ENCODE measurements at regions not wholly inside any gene's neighbourhood (a gene's known extent, or its start where the extent isn't known, plus 50 kb on each side); places are given as distances from the start of the nearest gene placed in this dataset.
A peak's percentile ranks its signal among the peaks of the same experiment; 100 is the strongest.

- WGBS, 2 donors (ENCODE audit: extremely low coverage in 2 of 2, insufficient read length in 2 of 2, insufficient replicate concordance in 1 of 2): no CpG with 5 or more reads among the region's 20 CpGs
Measured at GRCh38 chr22:47781427-47782111, 1019.1 kb downstream of the TBC1D22A start.

GRCh38 chr22:47781024-47781423 lies 1018.6 kb downstream of the TBC1D22A start:
- Histone ChIP-seq H2AK5ac (ENCODE audit: low read depth, low read length) (no peak overlapping the region), H3K18ac (ENCODE audit: low read length) (no peak overlapping the region), H3K23ac (ENCODE audit: low read depth, low read length, poor library complexity) (no peak overlapping the region), H3K14ac (ENCODE audit: low read length) (no peak overlapping the region), H3K4ac (ENCODE audit: low read length) (no peak overlapping the region), H2BK12ac (ENCODE audit: low read length) (no peak overlapping the region), H2BK15ac (ENCODE audit: low read length) (no peak overlapping the region), H3K36me3 (replicated peaks in 1 of 2; ENCODE audit: control insufficient read depth in 2 of 2, insufficient read depth in 2 of 2, low read length in 2 of 2) (no peaks in the 10 kb centered on the region), H2BK120ac (ENCODE audit: low read depth, low read length) (no peak overlapping the region), H3K4me2 (ENCODE audit: insufficient read depth, low read length, poor library complexity, severe bottlenecking) (no peak overlapping the region), H3K9me3 (replicated peaks in 1 of 2; ENCODE audit: control insufficient read depth in 2 of 2, insufficient read depth in 1 of 2, low read depth in 1 of 2, low read length in 2 of 2) (peaks cover 0 to 3% of the 10 kb centered on the region in 2 donors), H4K8ac (ENCODE audit: low read depth, low read length) (no peak overlapping the region), H3K27me3 (ENCODE audit: control insufficient read depth in 3 of 3, insufficient read depth in 3 of 3, low read depth in 1 of 3, low read length in 3 of 3) (no peaks in the 10 kb centered on the region), H4K91ac (ENCODE audit: low read depth, low read length, poor library complexity) (no peak overlapping the region), H2BK5ac (ENCODE audit: low read length) (no peak overlapping the region), H3K4me3 (ENCODE audit: low read length in 2 of 2) (no peak overlapping the region), H3K79me1 (ENCODE audit: low read depth, low read length) (no peaks in the 10 kb centered on the region), H3K9ac (ENCODE audit: low read depth, low read length, poor library complexity) (no peak overlapping the region), H2AFZ (ENCODE audit: low read length) (no peak overlapping the region), H3K4me1 (ENCODE audit: control insufficient read depth in 2 of 2, insufficient read depth in 1 of 2, low read depth in 1 of 2, low read length in 2 of 2) (peaks cover 0 to 5% of the 10 kb centered on the region in 2 donors), H3K27ac (replicated peaks; ENCODE audit: low read length) (no peak overlapping the region)
- no CpG with 5 or more reads among the region's 12 CpGs for WGBS, 2 donors (ENCODE audit: extremely low coverage in 2 of 2, insufficient read length in 2 of 2, insufficient replicate concordance in 1 of 2)
- DNase-seq (ENCODE audit: low spot score): no peak

More at GRCh38 chr22:47781427-47782111, 1019.1 kb downstream of the TBC1D22A start:
- H3K27me3 ChIP-seq (ENCODE audit: control insufficient read depth in 3 of 3, insufficient read depth in 3 of 3, low read depth in 1 of 3, low read length in 3 of 3): no peaks in the 10 kb centered on the region
- no peak overlapping the region for H3K27ac ChIP-seq (replicated peaks; ENCODE audit: low read length)
- H3K18ac ChIP-seq (ENCODE audit: low read length): no peak overlapping the region
- H3K4me2 ChIP-seq (ENCODE audit: insufficient read depth, low read length, poor library complexity, severe bottlenecking): no peak overlapping the region
- no peak overlapping the region for H2BK12ac ChIP-seq (ENCODE audit: low read length)
- H3K9me3 ChIP-seq (replicated peaks in 1 of 2; ENCODE audit: control insufficient read depth in 2 of 2, insufficient read depth in 1 of 2, low read depth in 1 of 2, low read length in 2 of 2): peaks cover 0 to 3% of the 10 kb centered on the region in 2 donors
- H3K4me3 ChIP-seq (ENCODE audit: low read length in 2 of 2): no peak overlapping the region
- H3K23ac ChIP-seq (ENCODE audit: low read depth, low read length, poor library complexity): no peak overlapping the region
- H4K91ac ChIP-seq (ENCODE audit: low read depth, low read length, poor library complexity): no peak overlapping the region
- no peak overlapping the region for H4K8ac ChIP-seq (ENCODE audit: low read depth, low read length)
- H2BK5ac ChIP-seq (ENCODE audit: low read length): no peak overlapping the region
- peaks cover 0 to 4% of the 10 kb centered on the region in 2 donors for H3K4me1 ChIP-seq (ENCODE audit: control insufficient read depth in 2 of 2, insufficient read depth in 1 of 2, low read depth in 1 of 2, low read length in 2 of 2)
- H2AK5ac ChIP-seq (ENCODE audit: low read depth, low read length): no peak overlapping the region
- H3K9ac ChIP-seq (ENCODE audit: low read depth, low read length, poor library complexity): peak overlapping the region; percentile 46
- DNase-seq (ENCODE audit: low spot score): no peak
- H3K4ac ChIP-seq (ENCODE audit: low read length): no peak overlapping the region
- no peaks in the 10 kb centered on the region for H3K36me3 ChIP-seq (replicated peaks in 1 of 2; ENCODE audit: control insufficient read depth in 2 of 2, insufficient read depth in 2 of 2, low read length in 2 of 2)
- H2AFZ ChIP-seq (ENCODE audit: low read length): no peak overlapping the region
- H3K14ac ChIP-seq (ENCODE audit: low read length): peak overlapping the region; percentile 22
- no peaks in the 10 kb centered on the region for H3K79me1 ChIP-seq (ENCODE audit: low read depth, low read length)
- H2BK15ac ChIP-seq (ENCODE audit: low read length): no peak overlapping the region
- H2BK120ac ChIP-seq (ENCODE audit: low read depth, low read length): no peak overlapping the region

- Histone ChIP-seq H2AFZ (ENCODE audit: low read length) (no peak overlapping the region), H2BK15ac (ENCODE audit: low read length) (no peak overlapping the region), H3K27ac (replicated peaks; ENCODE audit: low read length) (no peak overlapping the region), H2BK120ac (ENCODE audit: low read depth, low read length) (no peak overlapping the region), H4K8ac (ENCODE audit: low read depth, low read length) (no peak overlapping the region), H3K4ac (ENCODE audit: low read length) (no peak overlapping the region), H3K9me3 (replicated peaks in 1 of 2; ENCODE audit: control insufficient read depth in 2 of 2, insufficient read depth in 1 of 2, low read depth in 1 of 2, low read length in 2 of 2) (peaks cover 0 to 3% of the 10 kb centered on the region in 2 donors), H3K9ac (ENCODE audit: low read depth, low read length, poor library complexity) (no peak overlapping the region), H2AK5ac (ENCODE audit: low read depth, low read length) (peak overlapping the region; percentile 27), H3K27me3 (ENCODE audit: control insufficient read depth in 3 of 3, insufficient read depth in 3 of 3, low read depth in 1 of 3, low read length in 3 of 3) (no peaks in the 10 kb centered on the region), H3K4me1 (ENCODE audit: control insufficient read depth in 2 of 2, insufficient read depth in 1 of 2, low read depth in 1 of 2, low read length in 2 of 2) (peaks cover 0 to 5% of the 10 kb centered on the region in 2 donors), H3K18ac (ENCODE audit: low read length) (no peak overlapping the region), H3K4me3 (ENCODE audit: low read length in 2 of 2) (no peak overlapping the region), H2BK12ac (ENCODE audit: low read length) (no peak overlapping the region), H3K14ac (ENCODE audit: low read length) (no peak overlapping the region), H3K36me3 (replicated peaks in 1 of 2; ENCODE audit: control insufficient read depth in 2 of 2, insufficient read depth in 2 of 2, low read length in 2 of 2) (no peaks in the 10 kb centered on the region), H3K79me1 (ENCODE audit: low read depth, low read length) (no peaks in the 10 kb centered on the region), H3K23ac (ENCODE audit: low read depth, low read length, poor library complexity) (peak overlapping the region; percentile 45), H3K4me2 (ENCODE audit: insufficient read depth, low read length, poor library complexity, severe bottlenecking) (no peak overlapping the region), H4K91ac (ENCODE audit: low read depth, low read length, poor library complexity) (no peak overlapping the region), H2BK5ac (ENCODE audit: low read length) (no peak overlapping the region)
- no CpG with 5 or more reads among the region's 14 CpGs for WGBS, 2 donors (ENCODE audit: extremely low coverage in 2 of 2, insufficient read length in 2 of 2, insufficient replicate concordance in 1 of 2)
- DNase-seq (ENCODE audit: low spot score): no peak
Measured at GRCh38 chr22:47780281-47780875, 1017.9 kb downstream of the TBC1D22A start.

- Histone ChIP-seq H4K91ac (ENCODE audit: low read depth, low read length, poor library complexity) (no peak overlapping the region), H3K14ac (ENCODE audit: low read length) (no peak overlapping the region), H3K4me1 (ENCODE audit: control insufficient read depth in 2 of 2, insufficient read depth in 1 of 2, low read depth in 1 of 2, low read length in 2 of 2) (peaks cover 0 to 5% of the 10 kb centered on the region in 2 donors), H3K23ac (ENCODE audit: low read depth, low read length, poor library complexity) (no peak overlapping the region), H2BK15ac (ENCODE audit: low read length) (no peak overlapping the region), H3K36me3 (replicated peaks in 1 of 2; ENCODE audit: control insufficient read depth in 2 of 2, insufficient read depth in 2 of 2, low read length in 2 of 2) (no peaks in the 10 kb centered on the region), H2BK12ac (ENCODE audit: low read length) (no peak overlapping the region), H3K4me2 (ENCODE audit: insufficient read depth, low read length, poor library complexity, severe bottlenecking) (no peak overlapping the region), H4K8ac (ENCODE audit: low read depth, low read length) (no peak overlapping the region), H2AK5ac (ENCODE audit: low read depth, low read length) (no peak overlapping the region), H2AFZ (ENCODE audit: low read length) (no peak overlapping the region), H3K18ac (ENCODE audit: low read length) (no peak overlapping the region), H3K4ac (ENCODE audit: low read length) (no peak overlapping the region), H3K9me3 (replicated peaks in 1 of 2; ENCODE audit: control insufficient read depth in 2 of 2, insufficient read depth in 1 of 2, low read depth in 1 of 2, low read length in 2 of 2) (no peaks in the 10 kb centered on the region), H3K79me1 (ENCODE audit: low read depth, low read length) (no peaks in the 10 kb centered on the region), H2BK120ac (ENCODE audit: low read depth, low read length) (no peak overlapping the region), H3K9ac (ENCODE audit: low read depth, low read length, poor library complexity) (no peak overlapping the region), H2BK5ac (ENCODE audit: low read length) (no peak overlapping the region), H3K27me3 (ENCODE audit: control insufficient read depth in 3 of 3, insufficient read depth in 3 of 3, low read depth in 1 of 3, low read length in 3 of 3) (no peaks in the 10 kb centered on the region), H3K27ac (replicated peaks; ENCODE audit: low read length) (no peak overlapping the region), H3K4me3 (ENCODE audit: low read length in 2 of 2) (no peak overlapping the region)
- no peak for DNase-seq (ENCODE audit: low spot score)
- no CpG with 5 or more reads among the region's 7 CpGs for WGBS, 2 donors (ENCODE audit: extremely low coverage in 2 of 2, insufficient read length in 2 of 2, insufficient replicate concordance in 1 of 2)
Measured at GRCh38 chr22:47779474-47779873, 1017.0 kb downstream of the TBC1D22A start.
